H1 (cell line): ENCODE measurements at regions not wholly inside any gene's neighbourhood (a gene's known extent, or its start where the extent isn't known, plus 50 kb on each side); places are given as distances from the start of the nearest gene placed in this dataset.

Experiments
- CTCF ChIA-PET: fragments of 300-600 bp; sonication (Branson Sonifier 250); formaldehyde crosslinking; loops from one replicate; lab custom pipeline; 2021; ENCODE audit not compliant: partially characterized antibody; lab: Charles Lee
- POLR2A ChIA-PET: fragments of 300-600 bp; sonication (Branson Sonifier 250); formaldehyde crosslinking; loops from one replicate; lab custom pipeline; 2021; ENCODE audit warnings: inconsistent platforms; ENCODE audit not compliant: partially characterized antibody; lab: Charles Lee
- DNase-seq, 2 experiments: peaks; one replicate each; pipeline versions ENCODE4 v3.0.0 to v3.0.0-alpha.2; 2010 to 2022; ENCODE audit warnings: low spot score in 2 of 2, low read depth in 1 of 2, mixed read lengths in 1 of 2
- FAIRE-seq: peaks from 2 replicates; lab custom pipeline; 2011; peaks lifted over from hg19 to GRCh38; lab: Jason Lieb, UNC
- H2AFZ ChIP-seq: 2 replicates; pipeline ENCODE4 v1.8.1; 2012; ENCODE audit warnings: low read length, inconsistent platforms
- H2AK5ac ChIP-seq: 2 replicates; pipeline ENCODE4 v1.6.1; 2013; ENCODE audit warnings: low read depth, low read length
- H2BK120ac ChIP-seq: replicated peaks from 2 replicates; pipeline ENCODE3; 2013; ENCODE audit warnings: low read depth, low read length, inconsistent platforms
- H2BK12ac ChIP-seq: 2 replicates; pipeline ENCODE4 v1.6.1; 2013; ENCODE audit warnings: low read depth, low read length
- H2BK15ac ChIP-seq: 2 replicates; pipeline ENCODE4 v1.6.1; 2013; ENCODE audit warnings: low read length
- H2BK20ac ChIP-seq: 2 replicates; pipeline ENCODE4 v1.6.1; 2013; ENCODE audit warnings: low read length
- H2BK5ac ChIP-seq: 2 replicates; pipeline ENCODE4 v1.6.1; 2013; ENCODE audit warnings: low read depth, low read length
- H3K14ac ChIP-seq: 2 replicates; pipeline ENCODE4 v1.6.1; 2013; ENCODE audit warnings: inconsistent platforms; ENCODE audit not compliant: insufficient read length
- H3K18ac ChIP-seq: 2 replicates; pipeline ENCODE4 v1.6.1; 2013; ENCODE audit warnings: low read length; ENCODE audit errors: extremely low read depth
- H3K23ac ChIP-seq: 2 replicates; pipeline ENCODE4 v1.6.1; 2013; ENCODE audit warnings: inconsistent platforms; ENCODE audit not compliant: insufficient read length
- H3K23me2 ChIP-seq: 2 replicates; pipeline ENCODE4 v1.6.1; 2013; ENCODE audit warnings: low read depth, low read length
- H3K27ac ChIP-seq: 2 replicates; pipeline ENCODE4 v1.6.1; 2011; ENCODE audit warnings: low read depth, low read length, inconsistent platforms
- H3K27me3 ChIP-seq, 4 experiments: replicated peaks in 1 of 4; 1 replicate in 1 of 4; 2 replicates in 3 of 4; pipeline versions ENCODE4 v1.6.1 to v1.8.1; 2011 to 2013; ENCODE audit warnings: low read length in 3 of 4, mild to moderate bottlenecking in 3 of 4, inconsistent platforms in 2 of 4, mixed read lengths in 2 of 4, moderate library complexity in 1 of 4; ENCODE audit not compliant: control insufficient read depth in 3 of 4, insufficient read depth in 3 of 4; ENCODE audit errors: extremely low read depth in 1 of 4
- H3K36me3 ChIP-seq, 4 experiments: 2 replicates each; pipeline versions ENCODE4 v1.6.1 to v1.8.1; 2011 to 2013; ENCODE audit warnings: mild to moderate bottlenecking in 4 of 4, low read length in 3 of 4, moderate library complexity in 2 of 4, control low read depth in 1 of 4, inconsistent platforms in 1 of 4; ENCODE audit not compliant: insufficient read depth in 4 of 4, control insufficient read depth in 2 of 4
- H3K4ac ChIP-seq: replicated peaks from 2 replicates; pipeline ENCODE3; 2013; ENCODE audit warnings: low read length, low read depth, mixed read lengths, inconsistent platforms; ENCODE audit not compliant: insufficient read length
- H3K4me1 ChIP-seq, 4 experiments: replicated peaks in 1 of 4; 1 replicate in 1 of 4; 2 replicates in 3 of 4; pipeline versions ENCODE4 v1.6.1 to v1.8.1; 2011 to 2013; ENCODE audit warnings: low read length in 3 of 4, inconsistent platforms in 2 of 4, mixed read lengths in 1 of 4; ENCODE audit not compliant: insufficient read depth in 4 of 4, control insufficient read depth in 3 of 4
- H3K4me2 ChIP-seq, 2 experiments: 2 replicates each; pipeline versions ENCODE4 v1.6.1 to v1.8.1; 2011 to 2013; ENCODE audit warnings: low read depth in 2 of 2, low read length in 2 of 2, control low read depth in 1 of 2, inconsistent platforms in 1 of 2, mild to moderate bottlenecking in 1 of 2; ENCODE audit not compliant: insufficient read depth in 1 of 2
- H3K4me3 ChIP-seq, 4 experiments: fragments of 200-600, 300-600 bp in 1 of 4; sonication (generic), shearing (Covaris generic), sonication (Bioruptor Twin) in 1 of 4; 2 replicates each; pipeline versions ENCODE4 v1.5.1 to v1.8.1; 2011 to 2016; ENCODE audit warnings: low read length in 4 of 4, low read depth in 3 of 4, control low read depth in 2 of 4, inconsistent platforms in 2 of 4, mild to moderate bottlenecking in 2 of 4, mixed read lengths in 1 of 4, moderate library complexity in 1 of 4; ENCODE audit not compliant: insufficient read depth in 2 of 4; ENCODE audit errors: extremely low read depth in 1 of 4
- H3K56ac ChIP-seq: replicated peaks from 2 replicates; pipeline ENCODE3; 2013; ENCODE audit warnings: low read depth, mild to moderate bottlenecking, mixed read lengths, low read length, inconsistent platforms; ENCODE audit not compliant: insufficient read length
- H3K79me1 ChIP-seq: 2 replicates; pipeline ENCODE4 v1.6.1; 2013; ENCODE audit warnings: low read depth, low read length, control low read depth
- H3K79me2 ChIP-seq, 2 experiments: 2 replicates each; pipeline versions ENCODE4 v1.6.1 to v1.8.1; 2012 to 2013; ENCODE audit warnings: low read length in 2 of 2, mild to moderate bottlenecking in 2 of 2, inconsistent platforms in 1 of 2; ENCODE audit not compliant: insufficient read depth in 2 of 2, control insufficient read depth in 1 of 2
- H3K9ac ChIP-seq, 4 experiments: replicated peaks in 1 of 4; 1 replicate in 1 of 4; 2 replicates in 3 of 4; pipeline versions ENCODE4 v1.6.1 to v1.8.1; 2011 to 2013; ENCODE audit warnings: low read depth in 3 of 4, low read length in 3 of 4, control low read depth in 2 of 4, mild to moderate bottlenecking in 2 of 4, moderate library complexity in 2 of 4, inconsistent platforms in 1 of 4; ENCODE audit errors: extremely low read depth in 1 of 4
- H3K9me3 ChIP-seq, 2 experiments: 2 replicates each; pipeline versions ENCODE4 v1.6.1 to v1.8.1; 2012 to 2013; ENCODE audit warnings: mild to moderate bottlenecking in 2 of 2, moderate library complexity in 2 of 2, control low read depth in 1 of 2, inconsistent platforms in 1 of 2, low read depth in 1 of 2, low read length in 1 of 2, mixed read lengths in 1 of 2; ENCODE audit not compliant: insufficient read depth in 2 of 2
- H4K20me1 ChIP-seq, 2 experiments: replicated peaks in 1 of 2; 2 replicates each; pipeline versions ENCODE3 to v1.8.1; 2011 to 2013; ENCODE audit warnings: inconsistent platforms in 2 of 2, low read length in 2 of 2, mild to moderate bottlenecking in 1 of 2; ENCODE audit not compliant: insufficient read depth in 2 of 2, control insufficient read depth in 1 of 2
- H4K5ac ChIP-seq: 2 replicates; pipeline ENCODE4 v1.6.1; 2013; ENCODE audit warnings: low read length, low read depth, mixed read lengths, inconsistent platforms; ENCODE audit not compliant: insufficient read length
- H4K8ac ChIP-seq: 2 replicates; pipeline ENCODE4 v1.8.0; 2013; ENCODE audit warnings: mild to moderate bottlenecking, moderate library complexity, low read length, inconsistent platforms; ENCODE audit not compliant: insufficient read depth; ENCODE audit errors: extremely low read depth
- H4K91ac ChIP-seq: replicated peaks from 2 replicates; pipeline ENCODE3; 2013; ENCODE audit warnings: low read length, mixed read lengths, inconsistent platforms; ENCODE audit not compliant: insufficient read length
- EGR1 ChIP-seq: IDR thresholded peaks from 2 replicates; pipeline ENCODE4 v1.6.1; 2011; ENCODE audit warnings: low read depth, low read length, borderline replicate concordance
- JUN ChIP-seq: IDR thresholded peaks from 2 replicates; pipeline ENCODE4 v1.6.1; 2011; ENCODE audit warnings: low read depth, mild to moderate bottlenecking, improper control_type of control experiment, low read length
- RBBP5 ChIP-seq: IDR thresholded peaks from 2 replicates; pipeline ENCODE4 v1.7.1; 2012; ENCODE audit warnings: low read depth, mild to moderate bottlenecking, inconsistent platforms, low read length, moderate library complexity, borderline replicate concordance
- RNF2 ChIP-seq: fragments of 200-900, 300-1000 bp; sonication (generic); IDR thresholded peaks from 2 replicates; pipeline ENCODE4 v1.7.1; 2016; ENCODE audit warnings: borderline replicate concordance, low read depth, mild to moderate bottlenecking, antibody characterized with exemption, low read length; ENCODE audit not compliant: poor library complexity, severe bottlenecking; ENCODE audit errors: missing control alignments
- SUZ12 ChIP-seq: fragments of 200-600 bp; sonication (generic); IDR thresholded peaks from 2 replicates; pipeline ENCODE4 v1.6.1; 2012; ENCODE audit warnings: mild to moderate bottlenecking, inconsistent platforms, low read length, moderate library complexity, mixed read lengths
- TEAD4 ChIP-seq: IDR thresholded peaks from 2 replicates; pipeline ENCODE4 v1.6.1; 2012; ENCODE audit warnings: low read depth, low read length, inconsistent platforms, mixed read lengths
- WGBS, 2 experiments: shearing (Covaris generic) in 1 of 2; methylation state at CpG; one replicate each; pipeline versions ENCODE4 v1.1.6 to v1.1.7; 2013 to 2015; ENCODE audit warnings: low lambda C conversion rate in 2 of 2, mixed read lengths in 2 of 2, inconsistent platforms in 1 of 2, low coverage in 1 of 2, missing lambda C conversion rate in 1 of 2; ENCODE audit not compliant: insufficient replicate concordance in 2 of 2, insufficient coverage in 1 of 2, insufficient read length in 1 of 2; ENCODE audit errors: extremely low coverage in 1 of 2, missing lambda C conversion rate in 1 of 2; 5-methylcytosine and 5-hydroxymethylcytosine counted together
- TF ChIP-seq, protein P1 (sequence below): IDR thresholded peaks from 2 replicates; pipeline ENCODE4 v1.6.1; 2012; ENCODE audit warnings: inconsistent platforms

DNA sequence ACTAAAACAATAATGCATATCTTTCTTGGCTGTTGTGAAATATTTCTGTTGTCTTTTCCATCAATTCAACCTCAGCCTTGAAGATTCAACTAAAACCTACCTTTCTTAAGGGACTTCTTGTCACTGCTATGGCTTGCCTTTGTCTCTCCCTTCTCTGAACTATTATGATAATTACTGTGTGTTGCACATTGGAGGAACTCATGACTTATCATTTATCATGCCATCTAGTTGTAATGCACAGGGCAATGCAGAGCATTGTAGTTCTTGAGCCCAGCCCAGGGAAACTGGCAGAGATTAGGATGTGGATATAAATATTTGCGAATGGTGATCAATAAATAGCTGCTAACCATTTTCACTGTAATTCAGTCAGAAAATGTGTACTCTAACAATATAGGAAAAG lies 427.1 kb upstream of the FRG2C start:
- no peak overlapping the region for H4K91ac ChIP-seq
- no peak overlapping the region for H3K56ac ChIP-seq
- H2BK12ac ChIP-seq, result no peak overlapping the region
- H2BK5ac ChIP-seq, result no peak overlapping the region
- H3K27ac ChIP-seq, result no peak overlapping the region
- FAIRE-seq (no peak), DNase-seq (no peak)
- H3K23ac ChIP-seq, result no peak overlapping the region
- ChIA-PET POLR2A (no interaction called here), CTCF (no interaction called here)
- no peaks in the 10 kb centered on the region for H3K4me1 ChIP-seq
- H2BK15ac ChIP-seq, result no peak overlapping the region
- H4K8ac ChIP-seq, result no peak overlapping the region
- 0 out of 4 replicates have a peak, but pooled peaks cover 0 to 2% of the 10 kb centered on the region in 2 experiments for H3K9me3 ChIP-seq
- H3K79me1 ChIP-seq, result no peaks in the 10 kb centered on the region
- H3K23me2 ChIP-seq, result no peaks in the 10 kb centered on the region
- no peak overlapping the region for H3K9ac ChIP-seq
- no peak overlapping the region for H4K5ac ChIP-seq
- H3K18ac ChIP-seq, result no peak overlapping the region
- no peak overlapping the region for H3K4me2 ChIP-seq
- H3K4ac ChIP-seq, result no peak overlapping the region
- 100% methylated on average over 1 of the region's 1 CpG; no CpG with 5 or more reads in 1 of the 2 experiments for WGBS, 2 experiments
- no peaks in the 10 kb centered on the region for H3K79me2 ChIP-seq
- no peak overlapping the region for H2AK5ac ChIP-seq
- no peaks in the 10 kb centered on the region for H4K20me1 ChIP-seq
- H2BK120ac ChIP-seq, result no peak overlapping the region
- H3K27me3 ChIP-seq, result no peaks in the 10 kb centered on the region
- no peak overlapping the region for H3K4me3 ChIP-seq
- no peak overlapping the region for H2BK20ac ChIP-seq
- H2AFZ ChIP-seq, result no peak overlapping the region
- no peak overlapping the region for H3K14ac ChIP-seq
- no peaks in the 10 kb centered on the region for H3K36me3 ChIP-seq
- TF ChIP-seq JUN (no peak), TEAD4 (no peak), RNF2 (no peak), RBBP5 (no peak), EGR1 (no peak), SUZ12 (no peak)
- TF ChIP-seq, protein P1, sequence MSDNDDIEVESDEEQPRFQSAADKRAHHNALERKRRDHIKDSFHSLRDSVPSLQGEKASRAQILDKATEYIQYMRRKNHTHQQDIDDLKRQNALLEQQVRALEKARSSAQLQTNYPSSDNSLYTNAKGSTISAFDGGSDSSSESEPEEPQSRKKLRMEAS, result no peak
